PC-3 (cell line): ENCODE measurements at regions not wholly inside any gene's neighbourhood (a gene's known extent, or its start where the extent isn't known, plus 50 kb on each side); places are given as distances from the start of the nearest gene placed in this dataset.

Source experiments
- ATAC-seq: fragments of 200-7000 bp; cut with Tn5 transposase; 2 replicates; pipeline ENCODE4 v1.9.1; 2020; ENCODE audit warnings: mild to moderate bottlenecking, moderate library complexity
- BruUV-seq: library from RNA; stranded (reverse); fragments of 400-500 nt; replicated peaks from 2 replicates; lab custom pipeline; 2021; lab: Mats Ljungman, UMichigan
- CTCF ChIA-PET: fragments of 300-600 bp; sonication (Branson Sonifier 250); formaldehyde crosslinking; loops from one replicate; lab custom pipeline; 2022; ENCODE audit warnings: antibody characterized with exemption; lab: Charles Lee
- POLR2A ChIA-PET: fragments of 300-600 bp; sonication (Branson Sonifier 250); formaldehyde crosslinking; loops from one replicate; lab custom pipeline; 2022; ENCODE audit warnings: antibody characterized with exemption; ENCODE audit not compliant: unreplicated experiment; lab: Charles Lee
- DNase-seq: peaks from one replicate; pipeline ENCODE4 v3.0.0-alpha.2; 2015
- H2AFZ ChIP-seq: fragments of 300-600 bp; sonication (generic); 2 replicates; pipeline ENCODE4 v1.6.0; 2016; ENCODE audit warnings: antibody characterized with exemption, low read length
- H3F3A ChIP-seq: fragments of 300-600 bp; sonication (generic); one replicate; pipeline ENCODE4 v1.6.0; 2017; ENCODE audit warnings: antibody characterized with exemption, low read length, control low read depth, mild to moderate bottlenecking; ENCODE audit not compliant: unreplicated experiment
- H3K27ac ChIP-seq: fragments of 300-600 bp; sonication (generic); 2 replicates; pipeline ENCODE4 v1.5.1; 2016; ENCODE audit warnings: mild to moderate bottlenecking, low read length
- H3K27me3 ChIP-seq: fragments of 300-600 bp; sonication (generic); 2 replicates; pipeline ENCODE4 v1.6.1; 2016; ENCODE audit warnings: low read length, mixed read lengths
- H3K36me3 ChIP-seq: fragments of 300-600 bp; sonication (generic); 2 replicates; pipeline ENCODE4 v1.6.1; 2016; ENCODE audit warnings: low read depth, mixed run types, low read length, mixed read lengths
- H3K4me1 ChIP-seq: fragments of 300-600 bp; sonication (generic); 2 replicates; pipeline ENCODE4 v1.5.1; 2016; ENCODE audit warnings: low read length; ENCODE audit not compliant: insufficient read depth
- H3K4me2 ChIP-seq: fragments of 300-600 bp; sonication (generic); 2 replicates; pipeline ENCODE4 v1.6.0; 2016; ENCODE audit warnings: low read length
- H3K4me3 ChIP-seq: fragments of 300-600 bp; sonication (generic); 2 replicates; pipeline ENCODE4 v1.5.1; 2016; ENCODE audit warnings: mild to moderate bottlenecking, low read length, mixed read lengths
- H3K79me2 ChIP-seq: fragments of 300-600 bp; sonication (generic); 2 replicates; pipeline ENCODE4 v1.6.1; 2017; ENCODE audit warnings: low read length, mixed read lengths
- H3K9ac ChIP-seq: fragments of 300-600 bp; sonication (generic); 2 replicates; pipeline ENCODE4 v1.6.0; 2016; ENCODE audit warnings: mild to moderate bottlenecking, low read length
- H3K9me2 ChIP-seq: fragments of 300-600 bp; sonication (generic); replicated peaks from 2 replicates; pipeline ENCODE4 v1.6.1; 2016; ENCODE audit warnings: mixed run types, low read length, mixed read lengths
- H3K9me3 ChIP-seq: fragments of 300-600 bp; sonication (generic); 2 replicates; pipeline ENCODE4 v1.6.1; 2016; ENCODE audit warnings: low read length, mixed read lengths
- H4K20me1 ChIP-seq: fragments of 300-600 bp; sonication (generic); 2 replicates; pipeline ENCODE4 v1.6.1; 2016; ENCODE audit warnings: low read length, mixed read lengths
- EZH2 ChIP-seq: fragments of 300-600 bp; sonication (generic); IDR thresholded peaks from one replicate; pipeline ENCODE4 v1.6.1; 2017; ENCODE audit warnings: antibody characterized with exemption, mild to moderate bottlenecking, low read length; ENCODE audit not compliant: unreplicated experiment
- EZH2phosphoT487 ChIP-seq: fragments of 300-600 bp; sonication (generic); IDR thresholded peaks from 2 replicates; pipeline ENCODE4 v1.6.1; 2018; ENCODE audit warnings: mild to moderate bottlenecking, antibody characterized with exemption, low read length, borderline replicate concordance
- intact Hi-C: fragments of 100-400 bp; cut with micrococcal nuclease; formaldehyde crosslinking; loops from 2 replicates; pipeline ENCODE4 v1.9.0; 2023
- TF ChIP-seq, protein P1 (sequence below): fragments of 300-600 bp; sonication (generic); conservative IDR thresholded peaks from 2 replicates; pipeline ENCODE4 v1.5.1; 2017; ENCODE audit warnings: antibody characterized with exemption, low read depth, mild to moderate bottlenecking, low read length

DNA sequence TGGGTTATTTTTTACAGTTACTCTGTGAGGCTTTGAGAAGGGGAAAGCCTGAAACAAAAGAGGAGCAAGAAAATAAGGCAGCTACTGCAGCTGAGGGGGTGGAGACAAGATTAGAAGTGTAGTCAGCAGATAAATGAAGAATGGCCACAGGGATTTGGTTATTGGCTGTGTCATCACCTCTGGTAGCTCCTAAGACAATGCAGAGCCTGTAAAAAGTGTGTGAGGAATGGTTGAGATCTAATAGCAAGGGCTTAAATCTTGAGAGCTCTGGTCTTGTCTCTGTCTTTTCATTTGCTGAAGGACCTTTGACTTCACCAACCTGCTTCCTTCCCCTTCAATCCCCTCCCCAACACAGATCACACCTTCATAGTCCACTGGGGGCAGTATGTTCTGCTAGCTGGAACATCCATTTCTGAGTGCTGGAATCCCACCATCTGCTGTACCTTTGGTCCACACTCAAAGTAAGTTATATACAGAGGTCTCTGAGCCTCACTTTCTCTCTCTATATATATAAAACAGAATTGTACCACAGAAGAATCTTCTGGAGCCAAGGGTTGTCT, 213.7 kb upstream of the ZIC3 start:
- no peaks in the 10 kb centered on the region for H3K36me3 ChIP-seq
- no peak overlapping the region for H3K4me2 ChIP-seq
- ATAC-seq, result no peak
- TF ChIP-seq EZH2phosphoT487 (no peak), EZH2 (no peak)
- TF ChIP-seq, protein P1, sequence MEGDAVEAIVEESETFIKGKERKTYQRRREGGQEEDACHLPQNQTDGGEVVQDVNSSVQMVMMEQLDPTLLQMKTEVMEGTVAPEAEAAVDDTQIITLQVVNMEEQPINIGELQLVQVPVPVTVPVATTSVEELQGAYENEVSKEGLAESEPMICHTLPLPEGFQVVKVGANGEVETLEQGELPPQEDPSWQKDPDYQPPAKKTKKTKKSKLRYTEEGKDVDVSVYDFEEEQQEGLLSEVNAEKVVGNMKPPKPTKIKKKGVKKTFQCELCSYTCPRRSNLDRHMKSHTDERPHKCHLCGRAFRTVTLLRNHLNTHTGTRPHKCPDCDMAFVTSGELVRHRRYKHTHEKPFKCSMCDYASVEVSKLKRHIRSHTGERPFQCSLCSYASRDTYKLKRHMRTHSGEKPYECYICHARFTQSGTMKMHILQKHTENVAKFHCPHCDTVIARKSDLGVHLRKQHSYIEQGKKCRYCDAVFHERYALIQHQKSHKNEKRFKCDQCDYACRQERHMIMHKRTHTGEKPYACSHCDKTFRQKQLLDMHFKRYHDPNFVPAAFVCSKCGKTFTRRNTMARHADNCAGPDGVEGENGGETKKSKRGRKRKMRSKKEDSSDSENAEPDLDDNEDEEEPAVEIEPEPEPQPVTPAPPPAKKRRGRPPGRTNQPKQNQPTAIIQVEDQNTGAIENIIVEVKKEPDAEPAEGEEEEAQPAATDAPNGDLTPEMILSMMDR, result peak; percentile 30; the same call in 1 of the 2 replicates
- H4K20me1 ChIP-seq, result no peaks in the 10 kb centered on the region
- POLR2A ChIA-PET, result no interaction called here
- H2AFZ ChIP-seq, result no peak overlapping the region
- no peaks in the 10 kb centered on the region for H3K9me2 ChIP-seq
- no peak overlapping the region for H3K4me3 ChIP-seq
- H3K4me1 ChIP-seq, result no peaks in the 10 kb centered on the region
- H3K27me3 ChIP-seq, result no peaks in the 10 kb centered on the region
- intact Hi-C loops, result no loop called here
- H3F3A ChIP-seq, result no peaks in the 10 kb centered on the region
- H3K9ac ChIP-seq, result no peak overlapping the region
- no TSS peak for BruUV-seq
- no peak overlapping the region for H3K27ac ChIP-seq
- H3K9me3 ChIP-seq, result no peaks in the 10 kb centered on the region
- no peaks in the 10 kb centered on the region for H3K79me2 ChIP-seq
- CTCF ChIA-PET, result no interaction called here
- no peak for DNase-seq

DNA sequence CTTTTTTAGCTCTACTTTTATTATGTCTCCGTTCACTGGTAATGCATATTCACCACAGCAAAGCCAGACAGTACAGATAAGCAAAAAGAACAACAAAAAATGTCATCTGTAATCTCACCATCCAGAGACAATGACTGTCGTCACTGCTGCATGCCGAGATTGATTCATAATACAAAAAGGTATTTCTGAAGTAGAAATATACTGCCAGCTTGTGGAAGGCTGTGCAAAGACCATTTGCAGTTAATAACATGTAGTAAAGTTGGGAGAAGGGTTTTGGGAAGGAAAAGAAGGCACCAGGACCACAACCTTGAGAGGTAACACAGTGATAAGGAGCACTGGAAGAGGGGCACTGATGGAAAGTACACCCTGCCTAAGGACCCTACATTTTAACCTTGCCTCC, 223.0 kb upstream of the ZIC3 start:
- POLR2A ChIA-PET, result no interaction called here
- H3K27me3 ChIP-seq, result peaks cover 18% of the 10 kb centered on the region; the same call in 1 of the 2 replicates
- CTCF ChIA-PET, result no interaction called here

DNA sequence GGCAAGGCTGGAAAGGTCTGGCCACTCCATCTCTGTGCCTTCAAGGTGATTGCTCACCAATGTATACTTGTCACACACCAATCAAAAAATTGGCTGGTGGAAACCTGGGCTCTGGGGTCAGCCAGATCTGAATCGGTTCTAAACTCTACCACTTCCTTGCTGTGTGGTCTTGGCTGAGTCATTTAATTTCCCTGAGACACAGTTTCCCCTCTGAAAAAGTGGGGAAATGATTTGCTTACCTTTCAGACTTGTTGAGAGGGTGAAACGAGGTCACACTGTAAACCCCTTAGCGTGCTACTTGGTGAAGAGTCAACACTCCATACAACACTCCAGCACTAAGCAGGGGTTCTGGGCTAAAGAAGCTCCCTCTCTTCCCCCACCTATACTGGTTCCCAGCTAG, 252.3 kb upstream of the ZIC3 start:
- H4K20me1 ChIP-seq, result no peaks in the 10 kb centered on the region
- H2AFZ ChIP-seq, result no peak overlapping the region
- no peak overlapping the region for H3K4me3 ChIP-seq
- H3K9me2 ChIP-seq, result no peaks in the 10 kb centered on the region
- ChIA-PET CTCF (no interaction called here), POLR2A (no interaction called here)
- no peak for TF ChIP-seq EZH2phosphoT487
- TF ChIP-seq, protein P1, result no peak
- TF ChIP-seq EZH2, result no peak
- H3K4me2 ChIP-seq, result no peak overlapping the region
- no peaks in the 10 kb centered on the region for H3K4me1 ChIP-seq
- BruUV-seq, result no TSS peak
- ATAC-seq, result no peak
- no peak for DNase-seq
- H3K79me2 ChIP-seq, result no peaks in the 10 kb centered on the region
- no peaks in the 10 kb centered on the region for H3K9me3 ChIP-seq
- H3K36me3 ChIP-seq, result no peaks in the 10 kb centered on the region
- H3F3A ChIP-seq, result no peaks in the 10 kb centered on the region
- intact Hi-C loops, result no loop called here
- no peak overlapping the region for H3K27ac ChIP-seq
- no peak overlapping the region for H3K9ac ChIP-seq
- no peaks in the 10 kb centered on the region for H3K27me3 ChIP-seq

More for the DNA sequence above, 223.0 kb upstream of the ZIC3 start:
- H3K79me2 ChIP-seq, result no peaks in the 10 kb centered on the region
- BruUV-seq, result no TSS peak
- no peak overlapping the region for H3K27ac ChIP-seq
- H3K4me2 ChIP-seq, result no peak overlapping the region
- H2AFZ ChIP-seq, result no peak overlapping the region
- intact Hi-C loops, result no loop called here
- no peaks in the 10 kb centered on the region for H3K4me1 ChIP-seq
- no peaks in the 10 kb centered on the region for H3K9me3 ChIP-seq
- no peak overlapping the region for H3K9ac ChIP-seq
- H3K9me2 ChIP-seq, result no peaks in the 10 kb centered on the region
- no peak for TF ChIP-seq EZH2phosphoT487
- TF ChIP-seq, protein P1, result peak; percentile 35; the same call in 1 of the 2 replicates
- no peak for TF ChIP-seq EZH2
- H3K4me3 ChIP-seq, result no peak overlapping the region
- no peaks in the 10 kb centered on the region for H3K36me3 ChIP-seq
- ATAC-seq (no peak), DNase-seq (peak; percentile 3)
- H4K20me1 ChIP-seq, result no peaks in the 10 kb centered on the region
- H3F3A ChIP-seq, result no peaks in the 10 kb centered on the region
